Suprapubic skin (tissue), 4 donors: ENCODE measurements at regions not wholly inside any gene's neighbourhood (a gene's known extent, or its start where the extent isn't known, plus 50 kb on each side); places are given as distances from the start of the nearest gene placed in this dataset.

Experiments used
- CTCF ChIP-seq, 2 donors: fragments of 200-600 bp in 1 of 2; fragments of 450-650 bp in 1 of 2; sonication (generic) in 1 of 2; IDR thresholded peaks; one replicate each; pipeline ENCODE4 v1.5.1; 2016 to 2019; ENCODE audit warnings: antibody characterized with exemption in 2 of 2, mild to moderate bottlenecking in 1 of 2, moderate library complexity in 1 of 2
- EP300 ChIP-seq: sonication (generic); formaldehyde crosslinking; IDR thresholded peaks from one replicate; pipeline ENCODE4 v1.6.1; 2017; ENCODE audit warnings: antibody characterized with exemption
- POLR2A ChIP-seq, 2 donors: fragments of 450-650 bp; IDR thresholded peaks; one replicate each; pipeline ENCODE4 v1.6.1; 2017; ENCODE audit warnings: antibody characterized with exemption in 2 of 2, mild to moderate bottlenecking in 2 of 2, moderate library complexity in 2 of 2
- POLR2AphosphoS5 ChIP-seq, 3 donors: sonication (generic); formaldehyde crosslinking; IDR thresholded peaks; one replicate each; pipeline ENCODE4 v1.6.1; 2017; ENCODE audit warnings: antibody characterized with exemption in 3 of 3

- no peak for TF ChIP-seq CTCF (IDR thresholded peaks at IDR 0.05)
- TF ChIP-seq EP300 = no peak
- TF ChIP-seq POLR2AphosphoS5 (IDR thresholded peaks at IDR 0.05) = no peak
- TF ChIP-seq POLR2A (IDR thresholded peaks at IDR 0.05) = no peak
Measured at GRCh38 chr1:114337417-114337816, 173.6 kb downstream of the TRIM33 start.
